ENCODE measurements at regions not wholly inside any gene's neighbourhood (a gene's known extent, or its start where the extent isn't known, plus 50 kb on each side); places are given as distances from the start of the nearest gene placed in this dataset.

DNA sequence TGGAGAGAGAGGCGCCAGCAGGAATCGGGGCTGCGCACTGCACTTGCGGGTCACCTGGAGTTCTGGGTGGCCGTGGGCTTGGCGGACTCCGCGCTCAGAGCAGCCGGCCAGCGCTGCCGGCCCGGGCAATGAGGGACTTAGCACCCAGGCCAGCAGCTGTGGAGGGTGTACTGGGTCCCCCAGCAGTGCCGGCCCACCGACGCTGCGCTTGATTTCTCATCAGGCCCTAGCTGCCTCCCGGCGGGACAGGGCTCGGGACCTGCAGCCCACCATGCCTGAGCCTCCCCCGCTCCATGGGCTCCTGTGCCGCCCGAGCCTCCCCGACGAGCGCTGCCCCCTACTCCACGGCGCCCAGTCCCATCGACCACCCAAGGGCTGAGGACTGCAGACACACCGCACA is 325.6 kb downstream of the ACTL7B start:
- ChIA-PET POLR2A (ENCODE audit: low non-redundant PET) (no interaction called here), CTCF (no interaction called here)
- H3K27ac ChIP-seq: no peak overlapping the region
- no peak for DNase-seq (ENCODE audit: low spot score)
- TF ChIP-seq, protein P1, sequence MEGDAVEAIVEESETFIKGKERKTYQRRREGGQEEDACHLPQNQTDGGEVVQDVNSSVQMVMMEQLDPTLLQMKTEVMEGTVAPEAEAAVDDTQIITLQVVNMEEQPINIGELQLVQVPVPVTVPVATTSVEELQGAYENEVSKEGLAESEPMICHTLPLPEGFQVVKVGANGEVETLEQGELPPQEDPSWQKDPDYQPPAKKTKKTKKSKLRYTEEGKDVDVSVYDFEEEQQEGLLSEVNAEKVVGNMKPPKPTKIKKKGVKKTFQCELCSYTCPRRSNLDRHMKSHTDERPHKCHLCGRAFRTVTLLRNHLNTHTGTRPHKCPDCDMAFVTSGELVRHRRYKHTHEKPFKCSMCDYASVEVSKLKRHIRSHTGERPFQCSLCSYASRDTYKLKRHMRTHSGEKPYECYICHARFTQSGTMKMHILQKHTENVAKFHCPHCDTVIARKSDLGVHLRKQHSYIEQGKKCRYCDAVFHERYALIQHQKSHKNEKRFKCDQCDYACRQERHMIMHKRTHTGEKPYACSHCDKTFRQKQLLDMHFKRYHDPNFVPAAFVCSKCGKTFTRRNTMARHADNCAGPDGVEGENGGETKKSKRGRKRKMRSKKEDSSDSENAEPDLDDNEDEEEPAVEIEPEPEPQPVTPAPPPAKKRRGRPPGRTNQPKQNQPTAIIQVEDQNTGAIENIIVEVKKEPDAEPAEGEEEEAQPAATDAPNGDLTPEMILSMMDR (conservative IDR thresholded peaks at IDR 0.05; ENCODE audit: low read depth): no peak

DNA sequence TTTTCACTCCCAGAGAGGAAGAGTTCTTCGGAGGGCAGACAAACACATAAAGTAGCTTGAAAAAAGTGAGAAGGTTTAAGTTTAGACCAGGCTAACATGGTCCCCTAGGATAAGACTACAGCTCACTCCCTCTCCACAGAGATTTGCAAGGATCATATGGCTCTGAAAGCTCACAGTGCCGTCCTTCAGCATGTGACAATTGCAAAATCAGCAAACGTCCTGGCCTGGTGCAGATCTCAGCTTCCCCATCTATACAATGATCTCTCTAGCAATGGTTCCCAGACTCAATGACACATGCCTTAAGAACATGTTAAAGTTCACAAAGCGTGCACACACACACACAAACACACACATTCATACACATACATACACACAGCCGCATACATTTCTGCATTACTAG is 327.6 kb downstream of the ACTL7B start:
- POLR2A ChIA-PET (ENCODE audit: low non-redundant PET): no interaction called here
- no peak overlapping the region for H3K27ac ChIP-seq
- no peak for DNase-seq (ENCODE audit: low spot score)
- CTCF ChIA-PET: interaction anchor here (0.7 to 0.9 kb wide), 2 partner anchors 112 to 234 kb away, joined by 3 to 4 read pairs; no protein-coding TSS in a partner anchor
- TF ChIP-seq, protein P1 (conservative IDR thresholded peaks at IDR 0.05; ENCODE audit: low read depth): no peak

GRCh38 chr9:108526518-108526917 is 329.3 kb downstream of the ACTL7B start:
- POLR2A ChIA-PET (ENCODE audit: low non-redundant PET): no interaction called here
- no peak for DNase-seq (ENCODE audit: low spot score)
- TF ChIP-seq, protein P1 (conservative IDR thresholded peaks at IDR 0.05; ENCODE audit: low read depth): no peak
- CTCF ChIA-PET: interaction anchor here (0.5 kb wide), 1 partner anchor 1574 kb away, joined by 3 read pairs; no protein-coding TSS in a partner anchor
- H3K27ac ChIP-seq: no peak overlapping the region

GRCh38 chr9:108525186-108525585 is 330.6 kb downstream of the ACTL7B start:
- no peak overlapping the region for H3K27ac ChIP-seq
- no peak for DNase-seq (ENCODE audit: low spot score)
- ChIA-PET POLR2A (ENCODE audit: low non-redundant PET) (no interaction called here), CTCF (interaction anchor here (0.6 kb wide), 1 partner anchor 699 kb away, joined by 8 read pairs; no protein-coding TSS in a partner anchor)
- TF ChIP-seq, protein P1 (conservative IDR thresholded peaks at IDR 0.05; ENCODE audit: low read depth): no peak

- DNase-seq (ENCODE audit: low spot score): peak; percentile 77
- ChIA-PET POLR2A (ENCODE audit: low non-redundant PET) (interaction anchor here (0.6 kb wide), 1 partner anchor 10 kb away, joined by 3 read pairs; no protein-coding TSS in a partner anchor), CTCF (no interaction called here)
- TF ChIP-seq, protein P1 (conservative IDR thresholded peaks at IDR 0.05; ENCODE audit: low read depth): no peak
- H3K27ac ChIP-seq: no peak overlapping the region
These were observed 334.7 kb downstream of the ACTL7B start for GRCh38 chr9:108521063-108521590.

DNA sequence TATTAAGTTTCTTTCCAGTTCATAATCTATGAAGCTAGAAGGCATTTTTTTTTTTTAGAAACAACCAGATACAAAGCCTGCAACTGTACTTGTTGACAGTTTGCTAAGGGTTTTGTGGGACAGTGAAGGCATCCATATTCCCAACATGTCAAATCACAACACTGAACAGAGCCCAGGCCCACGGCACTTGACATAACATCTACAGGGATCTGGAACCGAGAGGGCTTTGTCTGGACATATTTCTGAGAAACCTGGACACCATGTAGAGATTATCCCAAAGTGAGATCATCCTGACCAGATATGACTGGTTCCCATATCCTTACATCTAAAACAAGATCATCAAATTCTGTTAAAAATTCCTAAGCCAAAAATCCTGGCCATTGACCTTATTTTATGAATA is 336.3 kb downstream of the ACTL7B start:
- no peak overlapping the region for H3K27ac ChIP-seq
- POLR2A ChIA-PET (ENCODE audit: low non-redundant PET): no interaction called here
- no peak for DNase-seq (ENCODE audit: low spot score)
- TF ChIP-seq, protein P1 (conservative IDR thresholded peaks at IDR 0.05; ENCODE audit: low read depth): no peak
- CTCF ChIA-PET: interaction anchor here (0.5 kb wide), 1 partner anchor 9 kb away, joined by 3 read pairs; no protein-coding TSS in a partner anchor
